ENCODE measurements at regions not wholly inside any gene's neighbourhood (a gene's known extent, or its start where the extent isn't known, plus 50 kb on each side); places are given as distances from the start of the nearest gene placed in this dataset.

- TF ChIP-seq, protein P1, sequence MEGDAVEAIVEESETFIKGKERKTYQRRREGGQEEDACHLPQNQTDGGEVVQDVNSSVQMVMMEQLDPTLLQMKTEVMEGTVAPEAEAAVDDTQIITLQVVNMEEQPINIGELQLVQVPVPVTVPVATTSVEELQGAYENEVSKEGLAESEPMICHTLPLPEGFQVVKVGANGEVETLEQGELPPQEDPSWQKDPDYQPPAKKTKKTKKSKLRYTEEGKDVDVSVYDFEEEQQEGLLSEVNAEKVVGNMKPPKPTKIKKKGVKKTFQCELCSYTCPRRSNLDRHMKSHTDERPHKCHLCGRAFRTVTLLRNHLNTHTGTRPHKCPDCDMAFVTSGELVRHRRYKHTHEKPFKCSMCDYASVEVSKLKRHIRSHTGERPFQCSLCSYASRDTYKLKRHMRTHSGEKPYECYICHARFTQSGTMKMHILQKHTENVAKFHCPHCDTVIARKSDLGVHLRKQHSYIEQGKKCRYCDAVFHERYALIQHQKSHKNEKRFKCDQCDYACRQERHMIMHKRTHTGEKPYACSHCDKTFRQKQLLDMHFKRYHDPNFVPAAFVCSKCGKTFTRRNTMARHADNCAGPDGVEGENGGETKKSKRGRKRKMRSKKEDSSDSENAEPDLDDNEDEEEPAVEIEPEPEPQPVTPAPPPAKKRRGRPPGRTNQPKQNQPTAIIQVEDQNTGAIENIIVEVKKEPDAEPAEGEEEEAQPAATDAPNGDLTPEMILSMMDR (IDR thresholded peaks at IDR 0.05; ENCODE audit: low read depth, low read length): no peak
- no peaks in the 10 kb centered on the region for H3K36me3 ChIP-seq
- H3K4me3 ChIP-seq (ENCODE audit: low read depth, low read length): no peak overlapping the region
- H3K9me3 ChIP-seq (ENCODE audit: severe bottlenecking): no peaks in the 10 kb centered on the region
- no peaks in the 10 kb centered on the region for H3K27me3 ChIP-seq (ENCODE audit: insufficient read depth, low read depth, severe bottlenecking)
- no peak overlapping the region for H3K27ac ChIP-seq
- no peak for DNase-seq
Measured at GRCh38 chr7:56570968-56571367, 454.8 kb upstream of the NUPR2 start.

DNA sequence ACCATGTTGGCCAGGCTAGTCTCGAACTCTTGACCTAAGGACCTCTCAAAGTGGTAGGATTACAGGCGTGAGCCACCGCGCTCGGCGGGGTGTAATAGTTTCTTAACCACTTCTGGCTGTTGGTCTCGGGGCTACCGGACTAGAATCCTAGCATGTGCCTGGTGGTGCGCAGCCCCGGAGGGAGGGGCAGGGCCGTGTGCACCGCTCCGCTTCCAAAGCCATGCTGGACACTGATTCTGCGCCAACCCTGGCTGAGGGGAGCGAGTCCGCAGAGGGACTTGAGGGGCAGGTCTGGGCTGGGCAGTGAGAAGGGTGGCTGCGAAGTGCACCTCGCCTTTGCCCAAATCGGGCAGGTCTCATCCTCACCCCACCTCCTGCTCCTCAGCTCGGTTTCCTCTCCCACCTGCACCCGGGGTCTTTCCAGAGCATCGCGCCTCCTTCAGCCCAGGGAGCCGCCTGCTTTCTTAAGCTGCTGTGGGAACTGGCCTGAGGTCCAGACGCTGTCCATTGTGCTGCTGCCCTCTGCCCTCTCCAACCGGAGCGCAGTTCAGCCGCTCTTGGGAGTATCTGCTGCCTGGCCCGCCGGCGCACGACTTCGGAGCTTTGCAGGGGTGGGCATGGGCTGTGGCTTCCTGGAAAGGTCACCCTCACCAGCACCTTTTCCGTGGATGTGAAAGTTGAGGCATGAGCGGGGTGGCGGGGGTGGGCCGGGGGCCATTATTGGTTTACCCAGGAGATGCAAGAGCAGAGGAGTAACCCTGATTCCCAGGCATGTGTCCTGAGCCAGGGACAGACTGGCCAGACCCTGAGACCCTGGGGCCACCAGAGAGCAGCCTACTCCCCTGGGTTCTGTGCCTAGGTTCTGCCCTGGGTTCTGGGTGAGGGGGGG lies 422.6 kb upstream of the NUPR2 start:
- Histone ChIP-seq H3K27ac (no peak overlapping the region), H3K36me3 (no peaks in the 10 kb centered on the region), H3K4me3 (ENCODE audit: low read depth, low read length) (no peak overlapping the region), H3K9me3 (ENCODE audit: severe bottlenecking) (peaks cover 21% of the 10 kb centered on the region), H3K27me3 (ENCODE audit: insufficient read depth, low read depth, severe bottlenecking) (no peaks in the 10 kb centered on the region)
- DNase-seq: no peak
- TF ChIP-seq, protein P1 (IDR thresholded peaks at IDR 0.05; ENCODE audit: low read depth, low read length): no peak

DNA sequence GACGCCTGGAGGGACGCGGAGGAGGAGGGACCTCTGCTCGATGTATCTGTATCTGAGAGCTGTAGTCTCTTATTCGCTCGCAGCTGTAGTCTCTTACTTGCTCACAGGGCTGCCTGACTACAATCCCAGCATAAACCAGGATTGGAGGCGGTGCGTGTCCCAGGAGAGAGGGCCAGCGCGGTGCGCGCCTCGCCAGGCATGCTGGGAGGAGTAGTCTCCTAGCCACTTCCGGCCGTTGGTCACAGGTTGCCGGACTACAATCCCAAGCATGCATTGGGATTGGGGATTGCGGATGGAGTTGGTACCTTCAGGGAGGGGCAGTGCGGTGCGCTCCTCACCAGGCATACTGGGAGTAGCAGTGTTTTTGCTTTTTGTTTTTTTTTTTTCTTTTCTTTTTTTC lies 421.7 kb upstream of the NUPR2 start:
- Histone ChIP-seq H3K36me3 (no peaks in the 10 kb centered on the region), H3K4me3 (ENCODE audit: low read depth, low read length) (no peak overlapping the region), H3K9me3 (ENCODE audit: severe bottlenecking) (peaks cover 21% of the 10 kb centered on the region), H3K27ac (no peak overlapping the region), H3K27me3 (ENCODE audit: insufficient read depth, low read depth, severe bottlenecking) (no peaks in the 10 kb centered on the region)
- peak; percentile 14 for DNase-seq
- TF ChIP-seq, protein P1 (IDR thresholded peaks at IDR 0.05; ENCODE audit: low read depth, low read length): no peak

DNA sequence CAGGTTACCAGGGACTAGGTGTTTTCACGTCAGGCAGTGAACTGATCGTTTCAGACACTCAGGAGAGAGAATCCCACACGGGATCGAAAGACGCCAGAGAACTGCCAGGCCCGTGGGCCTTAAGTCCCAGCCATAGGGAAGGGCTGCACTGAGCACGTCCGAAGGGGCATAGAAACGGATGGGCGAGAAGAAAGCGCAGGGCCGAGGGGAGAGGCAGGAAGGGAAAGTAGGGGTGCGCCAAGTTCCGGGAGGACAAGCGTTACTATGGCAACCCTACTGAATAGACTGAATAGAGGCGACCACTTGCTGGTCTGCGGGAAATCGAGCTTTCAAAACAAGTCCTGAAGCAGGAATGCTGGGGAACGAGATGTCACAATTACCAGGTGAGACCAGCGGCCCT lies 421.3 kb upstream of the NUPR2 start:
- Histone ChIP-seq H3K9me3 (ENCODE audit: severe bottlenecking) (peaks cover 21% of the 10 kb centered on the region), H3K36me3 (no peaks in the 10 kb centered on the region), H3K27ac (no peak overlapping the region), H3K4me3 (ENCODE audit: low read depth, low read length) (no peak overlapping the region), H3K27me3 (ENCODE audit: insufficient read depth, low read depth, severe bottlenecking) (no peaks in the 10 kb centered on the region)
- DNase-seq: no peak
- TF ChIP-seq, protein P1 (IDR thresholded peaks at IDR 0.05; ENCODE audit: low read depth, low read length): no peak

- Histone ChIP-seq H3K4me3 (ENCODE audit: low read depth, low read length) (no peak overlapping the region), H3K36me3 (no peaks in the 10 kb centered on the region), H3K27me3 (ENCODE audit: insufficient read depth, low read depth, severe bottlenecking) (no peaks in the 10 kb centered on the region), H3K9me3 (ENCODE audit: severe bottlenecking) (peaks cover 11% of the 10 kb centered on the region), H3K27ac (no peak overlapping the region)
- TF ChIP-seq, protein P1 (IDR thresholded peaks at IDR 0.05; ENCODE audit: low read depth, low read length): no peak
- no peak for DNase-seq
Measured at GRCh38 chr7:56495165-56495564, 378.9 kb upstream of the NUPR2 start.
